Muscle layer of duodenum (tissue), 2 donors: ENCODE measurements at regions not wholly inside any gene's neighbourhood (a gene's known extent, or its start where the extent isn't known, plus 50 kb on each side); places are given as distances from the start of the nearest gene placed in this dataset.
"Not testable (repeated sequence)": the region's sequence is repeated elsewhere in the genome, so short reads cannot be mapped to it uniquely, and the experiment has no call there.

ENCODE experiments used
- H3K27ac ChIP-seq: one replicate; pipeline ENCODE4 v1.7.0; 2013; ENCODE audit warnings: mild to moderate bottlenecking, low read length
- H3K27me3 ChIP-seq: one replicate; pipeline ENCODE4 v1.7.0; 2013; ENCODE audit warnings: low read depth, mild to moderate bottlenecking, control low read depth, low read length
- H3K36me3 ChIP-seq, 2 donors: one replicate each; pipeline ENCODE4 v1.7.0; 2013; ENCODE audit warnings: low read length in 2 of 2, control low read depth in 1 of 2, mild to moderate bottlenecking in 1 of 2; ENCODE audit not compliant: insufficient read depth in 2 of 2, control insufficient read depth in 1 of 2
- H3K4me1 ChIP-seq, 2 donors: one replicate each; pipeline ENCODE4 v1.7.0; 2013; ENCODE audit warnings: low read length in 2 of 2, mild to moderate bottlenecking in 2 of 2, control low read depth in 1 of 2, moderate library complexity in 1 of 2; ENCODE audit not compliant: insufficient read depth in 2 of 2, control insufficient read depth in 1 of 2
- H3K4me3 ChIP-seq, 2 donors: one replicate each; pipeline ENCODE4 v1.7.0; 2013; ENCODE audit warnings: low read length in 2 of 2, low read depth in 1 of 2, mild to moderate bottlenecking in 1 of 2
- H3K9me3 ChIP-seq, 2 donors: one replicate each; pipeline ENCODE4 v1.7.0; 2013; ENCODE audit warnings: low read length in 2 of 2, control low read depth in 1 of 2, mild to moderate bottlenecking in 1 of 2; ENCODE audit not compliant: control insufficient read depth in 1 of 2
- donor health status: healthy.

DNA sequence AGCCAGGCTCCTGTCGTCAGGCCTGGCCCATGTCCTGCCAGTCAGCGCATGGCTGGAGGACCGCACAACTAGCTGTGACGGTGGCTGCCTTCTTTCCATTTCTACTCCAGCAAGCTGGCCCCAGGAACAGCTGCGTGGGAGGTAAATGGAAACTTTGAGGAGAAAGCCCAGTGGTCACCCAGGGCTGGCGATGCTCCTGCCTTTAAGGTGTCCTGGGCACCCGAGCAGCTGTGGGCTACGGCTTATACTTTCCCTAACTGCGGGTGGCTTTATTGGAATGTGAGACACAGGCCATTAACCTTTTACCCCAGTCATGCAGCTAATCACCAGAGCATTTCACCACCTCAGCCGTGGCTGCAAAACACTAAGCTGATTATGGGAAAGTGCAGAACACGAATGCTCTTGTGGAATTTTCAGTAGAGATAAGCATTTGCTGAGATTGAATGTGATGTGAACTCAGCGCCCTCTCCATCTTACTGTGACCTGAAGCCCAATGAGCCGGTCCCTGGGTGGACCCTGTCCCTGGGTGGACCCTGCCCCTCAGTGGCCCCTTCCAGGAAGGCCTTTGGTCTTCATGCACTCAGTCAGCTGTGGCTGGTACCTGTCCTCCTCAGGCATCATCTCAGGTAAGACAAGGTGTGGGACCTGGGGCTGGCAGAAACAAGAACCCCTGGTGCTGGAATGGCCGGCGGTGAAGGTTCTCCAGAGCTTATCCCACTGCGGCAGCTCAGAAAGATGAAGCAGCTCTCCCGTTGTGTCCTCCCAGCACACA, 275.4 kb upstream of the HS6ST1 start:
- H3K27ac ChIP-seq: no peak overlapping the region
- H3K4me1 ChIP-seq: no peaks in the 10 kb centered on the region
- H3K4me3 ChIP-seq: no peak overlapping the region

DNA sequence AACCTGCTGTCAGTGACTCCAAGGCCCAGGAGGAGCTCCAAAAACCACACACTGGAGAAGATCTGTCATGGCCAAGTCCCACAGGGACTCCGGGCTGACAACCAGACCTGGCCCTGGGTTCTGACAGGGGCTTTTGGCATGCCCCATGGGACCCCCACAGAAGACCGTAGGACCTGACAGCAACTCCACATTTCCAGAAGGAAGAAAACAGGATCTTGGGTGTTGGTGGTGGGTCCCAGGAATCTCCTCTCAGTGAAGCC, 275.9 kb upstream of the HS6ST1 start:
- no peaks in the 10 kb centered on the region for H3K4me1 ChIP-seq

More for the DNA sequence above, 275.4 kb upstream of the HS6ST1 start:
- H3K36me3 ChIP-seq: no peaks in the 10 kb centered on the region
- H3K9me3 ChIP-seq: no peaks in the 10 kb centered on the region
- H3K27me3 ChIP-seq: no peaks in the 10 kb centered on the region

DNA sequence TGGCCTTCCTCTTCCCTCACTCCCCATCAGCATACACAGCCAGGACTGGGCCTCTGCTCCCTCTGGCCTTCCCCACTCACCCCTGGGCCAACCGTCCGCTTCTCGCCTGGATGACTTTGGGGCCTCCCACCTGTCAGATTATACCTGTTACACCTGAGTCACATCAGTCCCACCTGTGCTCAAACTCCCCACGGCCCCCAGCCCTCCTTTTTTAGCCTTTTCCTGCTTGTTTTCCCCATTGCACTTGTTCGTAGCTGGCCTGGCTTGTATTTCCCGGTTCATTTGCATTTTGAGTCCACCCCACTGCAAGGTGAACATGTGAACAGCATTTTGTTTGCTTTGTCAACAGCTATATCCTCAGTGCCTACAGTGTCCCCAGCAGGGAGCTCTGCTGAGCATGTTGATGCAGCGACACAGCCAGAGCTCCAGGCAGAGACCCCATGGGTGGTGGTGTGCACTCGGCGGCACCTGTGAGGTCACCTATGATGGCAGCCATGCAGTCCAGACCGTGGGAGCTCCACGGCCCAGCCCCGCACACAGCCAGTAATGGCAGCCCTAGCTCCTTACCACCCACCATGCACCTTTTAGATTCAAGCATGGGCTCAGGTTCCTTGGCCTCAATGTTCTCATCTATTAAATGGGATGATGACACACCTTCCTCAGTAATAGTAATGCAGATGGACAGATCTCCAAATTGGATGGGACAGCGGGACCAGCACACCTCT, 276.4 kb upstream of the HS6ST1 start:
- Histone ChIP-seq H3K27me3 (no peaks in the 10 kb centered on the region), H3K36me3 (no peaks in the 10 kb centered on the region), H3K9me3 (no peaks in the 10 kb centered on the region), H3K4me3 (no peak overlapping the region), H3K4me1 (no peaks in the 10 kb centered on the region), H3K27ac (no peak overlapping the region)

More for the DNA sequence above, 275.9 kb upstream of the HS6ST1 start:
- Histone ChIP-seq H3K27ac (no peak overlapping the region), H3K9me3 (no peaks in the 10 kb centered on the region), H3K4me3 (no peak overlapping the region), H3K27me3 (no peaks in the 10 kb centered on the region), H3K36me3 (no peaks in the 10 kb centered on the region)

DNA sequence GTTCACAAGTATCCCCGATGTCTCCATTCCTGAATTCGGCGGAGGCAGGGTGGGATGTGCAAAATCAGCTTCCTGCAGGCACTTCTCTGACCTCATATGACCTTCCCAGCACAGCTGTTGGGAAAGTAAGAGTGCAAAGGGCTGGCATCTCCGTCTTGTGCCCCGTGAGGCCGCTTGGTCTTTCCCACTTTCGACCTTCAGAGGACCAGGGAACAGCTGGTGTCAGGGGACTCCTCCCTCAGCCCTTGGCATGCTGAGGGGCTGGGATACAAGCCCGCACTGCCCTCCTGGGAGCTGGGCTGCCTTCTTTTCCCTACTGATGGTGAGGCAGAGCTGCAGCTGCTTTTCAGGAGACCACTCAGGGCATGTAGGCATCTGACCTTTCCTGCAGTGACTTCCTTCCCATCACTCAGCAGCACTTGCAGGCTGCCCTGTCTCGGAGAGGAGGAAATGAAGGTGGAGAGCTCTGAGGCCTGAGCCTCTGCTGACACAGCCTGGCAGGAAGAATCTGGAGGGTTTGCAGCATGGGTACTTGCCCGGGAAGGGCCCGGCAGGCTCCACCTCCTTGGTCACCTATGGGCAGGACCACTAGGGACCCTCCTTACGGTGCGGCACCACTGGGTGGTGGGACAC, 277.2 kb upstream of the HS6ST1 start:
- Histone ChIP-seq H3K4me3 (no peak overlapping the region), H3K27me3 (no peaks in the 10 kb centered on the region), H3K4me1 (no peaks in the 10 kb centered on the region), H3K36me3 (no peaks in the 10 kb centered on the region), H3K27ac (no peak overlapping the region), H3K9me3 (no peaks in the 10 kb centered on the region)

DNA sequence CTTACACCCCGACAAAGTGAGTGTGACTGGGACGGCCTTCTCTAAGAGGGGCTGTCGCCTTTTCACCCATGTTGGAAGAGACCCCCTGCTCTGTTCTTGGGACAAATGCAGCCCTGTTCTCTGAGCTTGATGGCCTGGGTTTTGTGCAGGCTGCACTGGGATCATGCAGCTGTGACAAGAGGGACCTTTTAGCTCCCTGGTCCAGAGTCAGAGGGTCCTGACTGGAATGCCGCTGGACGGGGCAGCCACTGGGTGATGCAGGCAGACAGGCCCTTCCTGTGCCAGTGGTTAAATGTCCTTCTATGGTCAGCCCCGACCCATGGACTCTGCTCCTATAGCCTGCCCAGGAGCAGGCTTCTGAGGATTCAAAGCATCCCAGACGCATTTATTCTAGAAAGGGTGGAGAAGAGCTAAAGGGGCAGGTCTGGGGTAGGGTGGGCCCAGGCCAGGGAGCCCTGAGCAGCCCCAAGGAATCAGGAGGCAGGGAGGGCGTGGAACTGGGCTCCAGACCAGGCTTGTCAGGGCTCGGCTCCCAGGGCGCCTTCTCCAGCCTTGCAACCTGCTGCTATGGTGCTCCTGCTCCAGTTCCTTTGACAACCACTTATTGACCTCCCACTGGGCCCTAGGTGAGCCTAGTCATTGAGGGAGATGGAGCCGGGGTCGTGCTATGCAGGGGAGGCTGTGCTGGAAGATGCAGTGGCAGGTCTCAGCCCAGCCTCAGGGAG, 277.9 kb upstream of the HS6ST1 start:
- H3K4me3 ChIP-seq: no peak overlapping the region
- H3K4me1 ChIP-seq: no peaks in the 10 kb centered on the region
- H3K27ac ChIP-seq: no peak overlapping the region
- H3K9me3 ChIP-seq: no peaks in the 10 kb centered on the region
- no peaks in the 10 kb centered on the region for H3K27me3 ChIP-seq
- H3K36me3 ChIP-seq: no peaks in the 10 kb centered on the region

DNA sequence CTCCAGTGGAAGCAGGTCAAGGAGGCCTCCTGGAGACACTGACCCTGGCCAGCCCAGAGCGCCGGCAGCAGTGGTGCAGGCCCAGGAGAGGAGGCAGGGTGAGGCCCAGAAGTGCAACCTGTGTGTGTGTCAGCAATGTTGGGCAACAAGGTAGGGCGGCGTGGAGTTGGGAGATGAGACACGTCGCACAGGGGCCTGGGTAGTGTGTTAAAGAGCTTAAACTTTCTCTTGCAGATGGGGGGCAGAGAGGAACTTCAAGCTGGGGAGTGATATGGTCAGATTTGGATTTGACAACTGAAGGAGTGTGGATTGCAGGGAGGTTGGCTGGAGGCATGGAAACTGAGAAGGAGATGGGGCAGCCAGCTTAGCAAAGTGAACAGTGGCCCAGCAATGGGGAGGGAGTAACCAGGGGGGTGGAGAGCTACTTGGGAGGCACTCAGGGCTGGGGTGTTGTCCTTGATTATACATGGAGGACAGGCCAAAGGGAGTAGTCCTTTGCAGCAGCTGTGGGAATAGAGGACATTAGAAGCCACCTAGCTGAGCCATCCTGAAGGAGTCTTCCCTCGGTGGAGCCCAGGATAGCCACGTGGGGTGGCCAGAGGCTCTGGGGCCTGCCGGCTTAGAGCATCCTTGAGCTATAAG, 278.6 kb upstream of the HS6ST1 start:
- Histone ChIP-seq H3K36me3 (no peaks in the 10 kb centered on the region), H3K4me1 (no peaks in the 10 kb centered on the region), H3K27ac (no peak overlapping the region), H3K27me3 (no peaks in the 10 kb centered on the region), H3K4me3 (no peak overlapping the region), H3K9me3 (no peaks in the 10 kb centered on the region)

DNA sequence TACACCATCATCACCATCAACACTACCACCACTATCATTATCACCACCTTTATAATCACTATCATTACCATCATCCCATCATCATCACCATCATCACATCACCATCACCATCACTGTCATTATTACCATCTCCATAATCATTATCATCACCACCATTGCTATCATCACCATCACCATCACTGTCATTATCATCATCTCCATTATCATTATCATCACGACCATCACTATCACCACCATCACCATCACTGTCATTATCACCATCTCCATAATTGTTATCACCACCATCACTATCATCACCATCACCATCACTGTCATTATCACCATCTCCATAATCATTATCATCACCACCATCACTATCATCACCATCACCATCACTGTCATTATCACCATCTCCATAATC, 279.6 kb upstream of the HS6ST1 start:
- not testable (repeated sequence) for H3K4me1 ChIP-seq, H3K27me3 ChIP-seq, H3K27ac ChIP-seq, H3K36me3 ChIP-seq, H3K4me3 ChIP-seq, H3K9me3 ChIP-seq

DNA sequence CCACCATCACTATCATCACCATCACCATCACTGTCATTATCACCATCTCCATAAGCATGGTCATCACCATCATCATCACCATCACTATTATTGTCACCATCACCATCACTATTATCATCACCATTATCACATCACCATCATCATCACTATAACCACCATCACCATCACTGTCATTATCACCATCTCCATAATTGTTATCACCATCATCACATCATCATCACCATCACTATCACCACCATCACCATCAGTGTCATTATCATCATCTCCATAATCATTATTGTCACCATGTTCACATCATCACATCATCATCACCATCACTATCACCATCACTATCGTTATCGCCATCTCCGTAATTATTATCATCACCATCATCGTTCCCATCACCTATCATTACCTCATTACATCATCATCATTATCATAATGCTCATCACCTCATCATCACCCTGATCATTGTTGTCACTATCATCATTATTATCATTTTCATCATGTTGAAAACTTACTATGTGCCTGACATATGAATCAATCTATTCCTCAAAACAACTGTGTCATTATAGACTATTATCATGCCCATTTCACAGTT, 280.3 kb upstream of the HS6ST1 start:
- Histone ChIP-seq H3K27ac (no peak overlapping the region), H3K4me1 (no peaks in the 10 kb centered on the region), H3K4me3 (no peak overlapping the region), H3K36me3 (no peaks in the 10 kb centered on the region), H3K27me3 (no peaks in the 10 kb centered on the region), H3K9me3 (no peaks in the 10 kb centered on the region)

DNA sequence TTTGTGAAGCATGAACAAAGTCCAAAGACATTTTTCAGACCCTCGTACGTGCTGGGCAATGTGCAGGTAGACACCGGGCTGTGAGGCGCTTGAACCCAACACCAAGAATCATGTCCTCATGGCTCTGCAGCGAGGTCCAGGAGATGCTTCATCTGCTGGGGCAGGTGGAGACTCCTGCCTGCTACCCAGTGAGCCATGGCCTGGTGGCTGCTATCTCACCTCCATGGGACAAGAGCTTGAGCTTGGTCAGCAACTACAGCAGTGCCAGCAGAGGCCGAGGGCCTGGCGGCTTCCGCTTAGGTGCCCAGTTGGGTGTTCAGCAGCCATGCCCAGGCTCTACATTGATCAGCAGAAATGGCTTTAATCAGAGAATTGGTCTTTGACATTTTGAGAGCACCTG, 281.0 kb upstream of the HS6ST1 start:
- Histone ChIP-seq H3K9me3 (no peaks in the 10 kb centered on the region), H3K4me1 (no peaks in the 10 kb centered on the region), H3K27ac (no peak overlapping the region), H3K4me3 (no peak overlapping the region), H3K27me3 (no peaks in the 10 kb centered on the region), H3K36me3 (no peaks in the 10 kb centered on the region)

DNA sequence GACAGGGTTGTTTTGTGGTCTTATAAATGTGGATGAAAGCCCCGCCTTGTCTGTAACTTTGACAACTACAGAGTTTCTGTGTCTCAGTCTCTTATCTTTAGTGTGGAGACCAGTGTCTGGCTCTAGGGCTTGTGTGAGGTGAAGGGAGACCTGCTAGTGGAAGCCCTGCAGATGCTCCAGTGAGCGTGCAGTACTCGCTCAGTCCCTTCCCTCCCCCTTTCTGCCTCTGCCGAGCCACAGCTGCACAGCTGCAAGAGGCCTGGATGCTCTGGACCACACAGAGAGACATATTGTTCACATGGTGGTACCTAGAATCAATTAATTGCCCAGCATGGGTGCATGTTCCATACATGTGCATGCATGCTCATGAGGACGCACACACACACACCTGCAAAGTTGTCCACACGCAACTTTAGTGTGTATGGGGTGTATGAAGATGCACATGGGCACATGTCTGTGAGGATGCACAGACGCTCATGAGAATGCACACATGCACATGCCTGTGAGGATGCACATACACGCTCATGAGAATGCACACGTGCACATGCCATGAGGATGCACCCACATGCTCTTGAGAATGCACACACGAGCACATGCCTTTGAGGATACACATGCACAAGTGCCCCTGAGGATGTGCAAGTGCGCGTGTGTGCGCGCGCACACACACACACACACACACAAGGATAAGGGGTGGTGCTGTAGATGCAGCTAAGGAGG, 282.1 kb upstream of the HS6ST1 start:
- H3K27ac ChIP-seq: no peak overlapping the region
- no peaks in the 10 kb centered on the region for H3K27me3 ChIP-seq
- H3K36me3 ChIP-seq: no peaks in the 10 kb centered on the region
- H3K4me1 ChIP-seq: no peaks in the 10 kb centered on the region
- no peak overlapping the region for H3K4me3 ChIP-seq
- H3K9me3 ChIP-seq: no peaks in the 10 kb centered on the region
